ENCODE measurements at regions not wholly inside any gene's neighbourhood (a gene's known extent, or its start where the extent isn't known, plus 50 kb on each side); places are given as distances from the start of the nearest gene placed in this dataset.

DNA sequence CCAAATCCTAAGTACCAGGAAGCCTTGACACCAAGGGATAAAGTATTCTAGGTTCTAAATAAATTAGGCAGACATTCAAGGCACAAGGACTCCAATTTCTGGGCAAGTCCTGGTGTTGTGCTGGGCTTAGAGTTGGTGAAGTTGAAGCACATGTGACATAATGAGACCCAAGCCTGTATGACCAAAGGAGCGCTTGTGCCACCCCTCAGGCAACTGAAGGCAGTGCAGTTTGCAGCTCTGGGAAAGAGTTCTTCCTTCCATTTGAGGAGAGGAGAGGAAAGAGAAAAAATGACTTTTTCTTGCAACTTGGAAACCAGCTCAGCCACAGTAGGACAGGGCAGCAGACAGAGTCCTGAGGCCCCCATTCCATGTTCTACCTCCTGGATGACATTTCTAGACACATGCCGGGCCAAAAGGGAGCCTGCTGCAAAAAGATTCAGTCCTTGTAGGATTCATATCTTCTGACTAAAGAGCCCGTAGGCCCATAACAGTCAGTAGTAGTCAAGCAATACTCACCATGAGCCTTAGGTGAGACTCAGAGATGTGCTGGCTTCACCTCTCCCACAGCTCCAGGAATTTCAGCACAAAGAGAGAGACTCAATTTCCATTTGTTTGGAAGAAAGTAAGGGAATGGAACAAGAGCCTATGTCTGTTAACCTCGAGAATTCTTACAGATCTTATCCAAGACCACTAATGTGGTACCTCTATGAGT lies 588.8 kb upstream of the BCHE start:
- TF ChIP-seq ELF4 (IDR thresholded peaks at IDR 0.05) (no peak), BHLHE40 (IDR thresholded peaks at IDR 0.05; ENCODE audit: borderline replicate concordance) (no peak), HDGF (IDR thresholded peaks at IDR 0.05; ENCODE audit: borderline replicate concordance) (no peak), TARDBP (IDR thresholded peaks at IDR 0.05) (no peak), FOXK2 (IDR thresholded peaks at IDR 0.05) (no peak), FOXM1 (IDR thresholded peaks at IDR 0.05; ENCODE audit: borderline replicate concordance) (no peak), LEF1 (IDR thresholded peaks at IDR 0.05; ENCODE audit: borderline replicate concordance) (no peak), SP1 (IDR thresholded peaks at IDR 0.05) (no peak), SUZ12 (IDR thresholded peaks at IDR 0.05) (no peak), FOXA1 (IDR thresholded peaks at IDR 0.05) (no peak), ARNT (IDR thresholded peaks at IDR 0.05) (no peak)
